ENCODE measurements at regions not wholly inside any gene's neighbourhood (a gene's known extent, or its start where the extent isn't known, plus 50 kb on each side); places are given as distances from the start of the nearest gene placed in this dataset.

DNA sequence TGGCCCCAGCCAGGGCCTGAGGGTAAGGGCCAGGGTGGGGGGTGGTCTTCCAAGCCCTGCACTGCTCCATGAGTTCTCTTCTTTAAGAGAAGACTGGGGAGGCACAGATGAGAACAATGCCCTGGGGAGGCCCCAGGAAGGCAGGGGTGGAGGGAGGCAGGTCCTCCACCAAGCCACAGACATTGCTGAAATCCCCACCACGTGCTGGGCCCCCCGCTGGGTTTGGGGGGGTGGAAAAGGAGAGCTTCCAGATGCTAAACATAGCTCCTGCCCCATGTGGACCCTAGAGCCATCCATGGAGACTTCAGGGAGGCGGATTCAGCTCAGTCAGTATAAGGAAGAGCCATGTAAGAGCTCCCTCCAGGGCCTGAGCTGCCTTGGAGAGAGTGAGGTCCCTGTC lies 157.8 kb upstream of the LINGO1 start:
- DNase-seq (ENCODE audit: extremely low spot score), result no peak
- TF ChIP-seq NFRKB (IDR thresholded peaks at IDR 0.05) (no peak), CTBP1 (IDR thresholded peaks at IDR 0.05; ENCODE audit: borderline replicate concordance) (no peak), ZNF384 (IDR thresholded peaks at IDR 0.05) (no peak), L3MBTL2 (conservative IDR thresholded peaks at IDR 0.05) (no peak), TARDBP (IDR thresholded peaks at IDR 0.05) (no peak), FOXM1 (IDR thresholded peaks at IDR 0.05; ENCODE audit: borderline replicate concordance) (no peak), BHLHE40 (IDR thresholded peaks at IDR 0.05; ENCODE audit: borderline replicate concordance) (no peak), FOXK2 (IDR thresholded peaks at IDR 0.05) (no peak), ARNT (IDR thresholded peaks at IDR 0.05) (no peak), FOXA1 (IDR thresholded peaks at IDR 0.05) (no peak), ELF4 (IDR thresholded peaks at IDR 0.05) (no peak), SUZ12 (IDR thresholded peaks at IDR 0.05) (no peak), HDGF (IDR thresholded peaks at IDR 0.05; ENCODE audit: borderline replicate concordance) (no peak)
- CTCF ChIA-PET, result no interaction called here
- POLR2A ChIA-PET, result no interaction called here

GRCh38 chr15:77786956-77787355 lies 154.2 kb upstream of the LINGO1 start:
- ChIA-PET POLR2A (no interaction called here), CTCF (no interaction called here)
- DNase-seq (ENCODE audit: extremely low spot score), result no peak
- TF ChIP-seq HDGF (IDR thresholded peaks at IDR 0.05; ENCODE audit: borderline replicate concordance) (no peak), FOXA1 (IDR thresholded peaks at IDR 0.05) (no peak), L3MBTL2 (conservative IDR thresholded peaks at IDR 0.05) (no peak), NFRKB (IDR thresholded peaks at IDR 0.05) (no peak), CTBP1 (IDR thresholded peaks at IDR 0.05; ENCODE audit: borderline replicate concordance) (no peak), SP1 (IDR thresholded peaks at IDR 0.05) (no peak), SUZ12 (IDR thresholded peaks at IDR 0.05) (no peak), ARNT (IDR thresholded peaks at IDR 0.05) (no peak), ZNF384 (IDR thresholded peaks at IDR 0.05) (no peak), FOXK2 (IDR thresholded peaks at IDR 0.05) (no peak), LEF1 (IDR thresholded peaks at IDR 0.05; ENCODE audit: borderline replicate concordance) (no peak), ELF4 (IDR thresholded peaks at IDR 0.05) (no peak), TARDBP (IDR thresholded peaks at IDR 0.05) (no peak), BHLHE40 (IDR thresholded peaks at IDR 0.05; ENCODE audit: borderline replicate concordance) (no peak), FOXM1 (IDR thresholded peaks at IDR 0.05; ENCODE audit: borderline replicate concordance) (no peak)
- TF ChIP-seq, protein P1, sequence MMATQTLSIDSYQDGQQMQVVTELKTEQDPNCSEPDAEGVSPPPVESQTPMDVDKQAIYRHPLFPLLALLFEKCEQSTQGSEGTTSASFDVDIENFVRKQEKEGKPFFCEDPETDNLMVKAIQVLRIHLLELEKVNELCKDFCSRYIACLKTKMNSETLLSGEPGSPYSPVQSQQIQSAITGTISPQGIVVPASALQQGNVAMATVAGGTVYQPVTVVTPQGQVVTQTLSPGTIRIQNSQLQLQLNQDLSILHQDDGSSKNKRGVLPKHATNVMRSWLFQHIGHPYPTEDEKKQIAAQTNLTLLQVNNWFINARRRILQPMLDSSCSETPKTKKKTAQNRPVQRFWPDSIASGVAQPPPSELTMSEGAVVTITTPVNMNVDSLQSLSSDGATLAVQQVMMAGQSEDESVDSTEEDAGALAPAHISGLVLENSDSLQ (IDR thresholded peaks at IDR 0.05), result no peak

GRCh38 chr15:77786181-77786890 lies 153.6 kb upstream of the LINGO1 start:
- no peak for DNase-seq (ENCODE audit: extremely low spot score)
- CTCF ChIA-PET, result no interaction called here
- POLR2A ChIA-PET, result no interaction called here
- no peak for TF ChIP-seq SP1 (IDR thresholded peaks at IDR 0.05)
- TF ChIP-seq CTBP1 (IDR thresholded peaks at IDR 0.05; ENCODE audit: borderline replicate concordance), result no peak
- no peak for TF ChIP-seq LEF1 (IDR thresholded peaks at IDR 0.05; ENCODE audit: borderline replicate concordance)
- TF ChIP-seq ZNF384 (IDR thresholded peaks at IDR 0.05), result no peak
- no peak for TF ChIP-seq BHLHE40 (IDR thresholded peaks at IDR 0.05; ENCODE audit: borderline replicate concordance)
- no peak for TF ChIP-seq ARNT (IDR thresholded peaks at IDR 0.05)
- no peak for TF ChIP-seq FOXA1 (IDR thresholded peaks at IDR 0.05)
- TF ChIP-seq, protein P1 (IDR thresholded peaks at IDR 0.05), result no peak
- no peak for TF ChIP-seq L3MBTL2 (conservative IDR thresholded peaks at IDR 0.05)
- TF ChIP-seq FOXM1 (IDR thresholded peaks at IDR 0.05; ENCODE audit: borderline replicate concordance), result no peak
- TF ChIP-seq HDGF (IDR thresholded peaks at IDR 0.05; ENCODE audit: borderline replicate concordance), result no peak
- TF ChIP-seq ELF4 (IDR thresholded peaks at IDR 0.05), result no peak

GRCh38 chr15:77784361-77785292 lies 151.9 kb upstream of the LINGO1 start:
- CTCF ChIA-PET, result interaction anchor here (0.6 to 1.7 kb wide), 15 partner anchors 8 to 151 kb away, joined by 3 to 8 read pairs (median 3); no protein-coding TSS in a partner anchor
- POLR2A ChIA-PET, result no interaction called here
- TF ChIP-seq LEF1 (IDR thresholded peaks at IDR 0.05; ENCODE audit: borderline replicate concordance), result no peak
- TF ChIP-seq ELF4 (IDR thresholded peaks at IDR 0.05), result no peak
- no peak for TF ChIP-seq HDGF (IDR thresholded peaks at IDR 0.05; ENCODE audit: borderline replicate concordance)
- no peak for TF ChIP-seq FOXA1 (IDR thresholded peaks at IDR 0.05)
- TF ChIP-seq CTBP1 (IDR thresholded peaks at IDR 0.05; ENCODE audit: borderline replicate concordance), result no peak
- TF ChIP-seq FOXM1 (IDR thresholded peaks at IDR 0.05; ENCODE audit: borderline replicate concordance), result no peak
- TF ChIP-seq FOXK2 (IDR thresholded peaks at IDR 0.05), result no peak
- no peak for TF ChIP-seq TARDBP (IDR thresholded peaks at IDR 0.05)
- no peak for TF ChIP-seq ZNF384 (IDR thresholded peaks at IDR 0.05)
- TF ChIP-seq, protein P1 (IDR thresholded peaks at IDR 0.05), result no peak
- no peak for TF ChIP-seq NFRKB (IDR thresholded peaks at IDR 0.05)
- no peak for TF ChIP-seq L3MBTL2 (conservative IDR thresholded peaks at IDR 0.05)
- no peak for TF ChIP-seq BHLHE40 (IDR thresholded peaks at IDR 0.05; ENCODE audit: borderline replicate concordance)
- no peak for TF ChIP-seq ARNT (IDR thresholded peaks at IDR 0.05)
- no peak for TF ChIP-seq SUZ12 (IDR thresholded peaks at IDR 0.05)
- TF ChIP-seq SP1 (IDR thresholded peaks at IDR 0.05), result no peak
- peak; percentile 81 for DNase-seq (ENCODE audit: extremely low spot score)

DNA sequence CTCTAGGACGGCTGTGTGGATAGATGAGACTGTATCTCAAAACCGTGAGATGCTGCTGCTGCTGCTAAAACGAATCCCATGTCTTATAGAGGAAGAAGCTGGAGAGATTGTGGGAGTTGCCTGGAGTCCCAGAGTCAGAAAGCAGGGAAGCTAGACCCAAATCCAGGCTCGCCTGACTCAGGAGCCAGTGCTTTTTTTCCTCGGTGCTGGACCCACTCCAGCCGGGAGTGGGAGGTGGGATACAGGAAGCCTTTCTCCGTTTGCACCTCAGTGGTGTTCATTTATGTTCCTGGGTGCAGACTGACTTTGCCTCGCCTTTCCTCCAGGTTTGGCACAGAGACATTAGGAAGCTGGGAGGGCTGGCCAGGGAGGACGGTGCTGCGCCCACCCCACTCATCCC lies 150.9 kb upstream of the LINGO1 start:
- POLR2A ChIA-PET, result no interaction called here
- no peak for DNase-seq (ENCODE audit: extremely low spot score)
- TF ChIP-seq ELF4 (IDR thresholded peaks at IDR 0.05), result no peak
- TF ChIP-seq, protein P1 (IDR thresholded peaks at IDR 0.05), result no peak
- no peak for TF ChIP-seq TARDBP (IDR thresholded peaks at IDR 0.05)
- TF ChIP-seq CTBP1 (IDR thresholded peaks at IDR 0.05; ENCODE audit: borderline replicate concordance), result no peak
- no peak for TF ChIP-seq SP1 (IDR thresholded peaks at IDR 0.05)
- TF ChIP-seq FOXM1 (IDR thresholded peaks at IDR 0.05; ENCODE audit: borderline replicate concordance), result no peak
- no peak for TF ChIP-seq FOXA1 (IDR thresholded peaks at IDR 0.05)
- TF ChIP-seq ARNT (IDR thresholded peaks at IDR 0.05), result no peak
- no peak for TF ChIP-seq HDGF (IDR thresholded peaks at IDR 0.05; ENCODE audit: borderline replicate concordance)
- no peak for TF ChIP-seq LEF1 (IDR thresholded peaks at IDR 0.05; ENCODE audit: borderline replicate concordance)
- no peak for TF ChIP-seq ZNF384 (IDR thresholded peaks at IDR 0.05)
- no peak for TF ChIP-seq BHLHE40 (IDR thresholded peaks at IDR 0.05; ENCODE audit: borderline replicate concordance)
- no peak for TF ChIP-seq SUZ12 (IDR thresholded peaks at IDR 0.05)
- no peak for TF ChIP-seq FOXK2 (IDR thresholded peaks at IDR 0.05)
- no peak for TF ChIP-seq NFRKB (IDR thresholded peaks at IDR 0.05)
- CTCF ChIA-PET, result interaction anchor here (0.9 to 1.7 kb wide), 3 partner anchors 35 to 150 kb away, joined by 3 to 8 read pairs (median 3); no protein-coding TSS in a partner anchor

Data from HEK293T (cell line).